Globus pallidus (tissue), 1 donor: ENCODE measurements at regions not wholly inside any gene's neighbourhood (a gene's known extent, or its start where the extent isn't known, plus 50 kb on each side); places are given as distances from the start of the nearest gene placed in this dataset.
A peak's percentile ranks its signal among the peaks of the same experiment; 100 is the strongest.

Experiments used
- DNase-seq: peaks from one replicate; pipeline ENCODE4 v3.0.0-alpha.2; 2015; ENCODE audit warnings: low spot score

DNA sequence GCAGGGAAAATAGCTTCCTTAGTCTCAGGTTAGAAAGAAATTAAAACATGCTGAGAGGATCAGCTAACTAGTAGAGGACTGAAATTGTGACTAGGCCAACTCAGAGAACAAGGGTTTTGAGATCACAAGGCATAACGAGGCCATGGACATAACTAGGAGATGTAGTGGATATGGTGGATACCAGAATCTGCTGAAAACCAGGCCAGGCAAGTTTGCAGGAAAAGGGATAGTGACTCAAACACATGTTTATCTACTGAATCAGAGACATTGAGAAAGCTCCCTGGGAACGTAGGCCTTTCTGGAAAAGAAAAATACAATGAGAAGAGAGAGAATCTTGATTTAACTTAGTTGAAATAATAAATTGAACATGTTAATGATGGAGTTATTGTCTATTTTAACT is 326.5 kb upstream of the GBE1 start:
- no peak for DNase-seq

DNA sequence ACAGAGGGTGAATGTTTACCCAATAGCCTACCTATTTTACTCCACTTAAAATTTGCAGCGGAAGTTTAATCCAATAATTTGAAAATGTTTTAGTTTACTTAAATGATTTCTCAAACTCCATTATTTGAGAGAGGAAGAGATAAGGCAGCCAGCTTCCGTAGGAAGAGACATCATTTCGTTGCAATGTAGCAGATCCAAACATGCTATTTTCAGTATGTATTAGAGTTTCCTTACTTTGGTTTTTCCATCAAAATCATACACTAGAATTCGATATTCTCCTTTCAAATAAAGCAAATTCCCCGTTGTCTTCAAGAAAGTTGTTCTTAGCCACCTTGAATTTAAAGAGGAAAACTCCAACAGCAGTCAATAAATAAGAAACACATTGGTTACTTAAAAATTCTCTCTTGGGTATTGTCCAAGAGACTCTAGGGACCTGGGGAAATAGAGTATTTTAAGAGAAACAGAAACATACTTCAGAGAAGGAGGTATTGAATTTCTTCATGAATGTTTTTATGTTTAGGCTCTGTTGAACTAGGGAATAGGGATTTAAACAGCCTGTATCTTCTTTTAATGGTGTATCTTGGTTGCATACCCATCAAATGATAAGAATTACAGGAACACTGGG is 324.5 kb upstream of the GBE1 start:
- DNase-seq: no peak

DNA sequence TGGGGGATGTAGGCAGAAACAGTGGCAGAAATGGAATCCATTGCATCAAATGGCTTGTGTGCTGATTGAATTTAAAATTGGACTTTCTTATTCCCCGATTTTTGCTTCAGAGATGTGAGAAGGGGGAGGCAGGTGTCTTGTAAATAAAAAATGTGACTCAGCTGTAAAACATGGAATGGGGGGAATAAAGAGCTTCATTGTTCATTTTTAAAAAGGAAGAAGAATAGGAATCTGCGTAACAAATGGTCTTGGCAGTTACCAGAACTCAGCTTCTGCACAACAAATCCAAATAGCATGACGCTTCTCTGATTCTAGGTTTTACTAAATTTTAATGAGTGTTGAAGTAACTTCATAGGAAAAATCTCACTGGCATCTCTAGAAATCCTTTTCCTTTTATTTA is 323.9 kb upstream of the GBE1 start:
- peak; percentile 24 for DNase-seq

DNA sequence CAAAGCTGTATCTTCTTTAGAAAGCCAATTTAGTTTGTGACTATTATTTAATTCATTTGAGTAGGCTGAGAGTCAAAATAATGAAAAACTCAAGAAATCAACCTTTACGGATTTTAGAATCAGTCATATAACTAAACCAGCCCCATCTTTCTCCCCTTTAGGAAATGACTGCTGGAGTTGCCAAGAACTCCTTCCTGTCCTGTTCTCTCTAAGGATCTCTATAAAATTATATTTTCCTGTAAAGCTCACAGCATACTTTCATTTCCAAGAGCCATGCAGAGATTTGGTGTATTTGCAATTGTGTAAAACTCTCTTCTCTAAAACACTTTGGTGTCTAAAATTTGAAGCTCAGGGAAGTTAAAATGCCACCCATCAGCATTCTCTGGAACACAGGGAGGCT is 323.4 kb upstream of the GBE1 start:
- no peak for DNase-seq

DNA sequence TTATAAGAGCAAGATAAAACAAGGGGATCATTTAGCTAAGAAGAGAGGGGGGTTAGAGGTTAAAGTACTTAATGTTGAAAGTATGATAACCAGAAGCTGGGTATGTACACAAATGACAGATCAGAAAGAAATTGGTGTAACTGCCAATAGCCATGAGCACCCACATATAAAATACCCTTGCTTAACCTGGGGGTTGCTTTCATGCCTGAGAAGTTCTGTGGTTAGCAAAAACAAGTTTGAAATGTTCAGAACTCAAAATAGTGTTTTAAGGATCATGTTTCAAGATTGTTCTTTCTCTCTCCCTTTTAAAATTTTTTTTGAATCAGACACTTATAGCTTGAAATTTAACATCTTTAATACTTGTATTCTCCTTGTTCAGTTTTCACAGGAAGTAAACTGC is 321.4 kb upstream of the GBE1 start:
- no peak for DNase-seq

DNA sequence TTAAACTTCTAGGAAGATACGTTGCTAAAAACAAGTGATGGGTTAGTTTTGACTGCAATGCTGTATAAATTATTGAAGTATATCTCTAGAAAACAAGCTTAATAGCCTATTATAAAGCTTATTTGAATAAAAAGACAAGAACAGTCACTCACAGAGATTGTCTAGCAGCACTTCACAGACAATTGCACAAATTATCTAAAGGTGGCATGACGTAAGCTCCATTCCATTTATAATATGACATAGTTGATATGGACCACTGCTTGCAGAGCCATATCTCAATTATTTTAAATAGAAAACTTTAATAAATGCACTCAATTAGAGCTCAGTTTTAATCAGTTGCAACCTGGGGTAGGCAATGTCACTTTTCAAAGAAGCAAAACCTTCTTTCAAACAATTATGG is 319.9 kb upstream of the GBE1 start:
- DNase-seq: no peak

DNA sequence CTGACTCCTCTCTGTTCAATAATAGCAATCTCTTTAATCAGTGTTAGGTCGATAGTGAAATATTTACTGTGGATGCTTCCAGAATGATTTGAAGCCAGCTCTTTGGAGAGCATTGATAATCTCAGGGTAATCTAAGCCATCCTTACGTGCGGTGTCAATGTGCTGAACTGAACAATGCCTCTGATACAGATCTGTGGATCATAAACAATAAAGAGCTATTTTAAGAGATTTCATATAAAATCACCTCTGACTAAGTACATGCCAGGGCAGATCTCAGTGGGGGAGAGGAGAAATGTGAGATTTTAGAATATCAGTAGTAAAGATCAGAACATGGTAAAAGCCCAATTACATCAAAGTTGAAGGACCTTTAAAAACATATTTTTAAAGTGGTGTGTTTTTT is 319.3 kb upstream of the GBE1 start:
- no peak for DNase-seq

DNA sequence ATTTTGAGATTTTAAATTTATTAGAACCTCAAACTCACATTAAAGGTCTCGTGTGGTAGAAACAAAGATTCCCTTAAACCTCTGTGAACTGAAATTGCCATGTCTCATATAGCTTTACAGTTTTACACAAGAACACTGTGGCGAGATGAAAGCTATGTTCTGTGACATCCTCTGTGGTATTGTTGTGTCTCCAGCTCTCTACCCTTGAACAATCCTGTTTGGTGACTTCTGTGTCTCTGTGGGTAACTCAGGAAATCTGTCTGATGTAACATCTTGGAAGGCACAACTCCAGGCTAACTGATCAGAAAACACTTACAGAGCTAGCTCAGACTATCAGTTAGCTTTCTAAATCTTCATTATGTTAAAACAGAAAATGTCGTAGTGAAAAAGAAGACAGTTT is 318.8 kb upstream of the GBE1 start:
- DNase-seq: no peak

DNA sequence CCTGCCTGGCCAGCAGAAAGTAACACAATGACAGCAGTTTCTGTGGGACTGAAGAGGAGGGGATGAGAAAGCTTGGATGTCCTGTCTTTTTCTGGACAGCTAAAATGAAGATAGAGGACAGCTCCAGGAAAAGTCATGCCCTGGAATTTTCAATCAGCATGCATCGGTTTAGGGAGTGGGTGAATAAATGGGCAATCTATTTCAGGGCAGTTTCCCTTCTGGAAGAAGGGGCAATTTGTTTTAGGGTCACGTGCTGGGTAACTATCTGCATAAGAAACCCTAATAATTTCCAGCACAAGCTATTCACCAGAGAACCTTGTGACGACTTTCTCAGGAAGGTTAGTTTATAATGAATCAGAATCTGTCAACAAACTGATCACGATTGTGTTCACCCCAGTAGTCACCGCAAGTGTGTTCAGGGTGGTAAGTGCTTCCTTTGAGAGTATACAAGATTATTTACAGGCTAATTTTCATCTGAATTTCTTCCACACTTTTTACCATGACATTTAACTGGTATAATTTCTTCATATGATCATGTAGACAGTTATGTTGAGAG is 318.0 kb upstream of the GBE1 start:
- no peak for DNase-seq

DNA sequence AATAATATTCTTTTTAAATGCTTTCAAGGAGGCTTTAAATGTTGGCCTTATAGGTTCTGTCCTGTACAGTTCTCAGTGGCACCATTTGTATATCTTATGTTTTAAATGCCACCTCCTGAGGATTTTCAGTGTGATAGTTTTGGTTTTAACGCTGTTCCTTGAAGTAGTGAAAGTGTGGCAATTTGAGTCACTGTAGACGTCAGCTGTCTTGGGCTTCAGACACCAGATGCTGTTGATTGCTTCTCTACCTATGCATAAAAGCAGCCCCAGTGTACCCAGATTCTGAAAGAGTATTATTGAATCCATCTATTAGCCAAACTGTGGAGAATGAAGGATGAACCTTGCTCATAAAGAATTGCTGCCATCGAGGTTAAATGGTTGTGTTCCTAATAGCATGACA is 316.8 kb upstream of the GBE1 start:
- DNase-seq: no peak

DNA sequence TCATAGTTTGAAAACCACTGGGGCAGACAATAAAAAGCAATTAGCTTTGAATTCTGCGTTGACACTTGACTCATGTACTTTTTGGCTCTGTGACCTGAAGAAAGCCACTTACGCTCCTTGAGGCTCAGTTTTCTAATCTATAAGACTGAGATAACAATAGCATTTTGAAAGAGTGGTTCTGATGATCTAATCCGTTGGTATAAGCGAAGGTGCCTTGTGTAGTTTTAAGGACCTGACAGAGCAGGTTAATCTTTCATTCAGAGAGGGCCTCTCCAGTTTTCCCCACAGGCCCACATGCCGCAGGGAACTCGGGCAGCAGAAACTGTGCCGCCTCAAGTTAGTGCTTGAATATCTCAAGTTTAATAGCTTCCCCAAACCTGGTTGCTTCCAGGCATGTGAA is 306.0 kb upstream of the GBE1 start:
- DNase-seq: no peak

DNA sequence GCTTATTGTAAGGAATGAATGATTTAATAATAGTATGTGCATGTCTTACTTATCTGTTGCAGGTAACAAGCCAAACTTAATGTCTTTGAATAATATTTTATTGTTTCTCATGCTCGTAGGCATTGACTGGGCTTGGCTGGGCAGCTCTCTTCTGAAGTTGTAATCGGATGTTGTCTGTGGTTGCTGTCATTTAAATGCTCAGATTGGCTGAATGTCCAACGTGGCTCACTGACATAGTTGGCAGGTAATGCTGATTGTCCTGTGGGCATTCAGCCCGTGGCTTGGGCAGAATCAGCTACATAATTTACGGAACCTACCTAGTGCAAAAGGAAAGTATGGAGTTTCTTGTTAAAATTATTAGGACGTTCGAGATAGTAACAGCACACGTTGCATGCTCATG is 297.4 kb upstream of the GBE1 start:
- no peak for DNase-seq

DNA sequence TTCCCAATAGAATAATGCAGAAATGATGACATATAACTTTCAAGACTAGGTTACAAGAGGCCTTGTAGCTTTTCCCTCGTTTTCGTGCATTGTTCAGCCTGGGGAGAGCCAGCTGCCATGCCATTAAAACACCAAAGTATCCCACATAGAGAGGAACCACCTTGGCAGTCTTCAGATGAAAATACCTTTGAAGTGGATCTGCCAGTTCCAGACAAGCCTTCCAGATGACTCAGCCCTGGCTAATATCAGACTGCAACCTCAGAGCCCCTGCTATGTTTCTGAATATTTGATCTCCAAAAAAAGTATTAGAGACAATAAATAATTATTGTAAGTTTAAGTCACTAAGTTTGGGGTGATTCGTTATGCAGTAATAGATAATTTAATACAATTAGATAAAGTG is 294.3 kb upstream of the GBE1 start:
- no peak for DNase-seq

DNA sequence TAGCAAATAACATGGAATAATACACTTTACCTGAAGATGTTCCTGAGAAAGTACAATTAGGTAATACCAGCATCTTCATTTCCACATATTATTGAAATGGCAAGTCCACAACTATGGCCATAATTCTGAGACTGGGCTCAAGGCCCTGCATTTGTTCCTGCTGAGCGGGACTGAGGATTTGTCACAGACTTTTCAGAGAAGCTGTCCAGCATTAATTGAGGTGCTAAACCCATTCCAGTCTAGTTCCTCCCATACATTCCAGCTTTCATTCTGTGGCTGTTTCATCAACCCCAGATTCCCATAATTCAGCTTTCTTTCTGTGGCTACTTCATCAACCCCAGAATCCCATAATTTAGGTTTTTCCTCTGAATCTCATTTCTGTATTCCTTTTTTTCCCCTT is 293.4 kb upstream of the GBE1 start:
- no peak for DNase-seq

DNA sequence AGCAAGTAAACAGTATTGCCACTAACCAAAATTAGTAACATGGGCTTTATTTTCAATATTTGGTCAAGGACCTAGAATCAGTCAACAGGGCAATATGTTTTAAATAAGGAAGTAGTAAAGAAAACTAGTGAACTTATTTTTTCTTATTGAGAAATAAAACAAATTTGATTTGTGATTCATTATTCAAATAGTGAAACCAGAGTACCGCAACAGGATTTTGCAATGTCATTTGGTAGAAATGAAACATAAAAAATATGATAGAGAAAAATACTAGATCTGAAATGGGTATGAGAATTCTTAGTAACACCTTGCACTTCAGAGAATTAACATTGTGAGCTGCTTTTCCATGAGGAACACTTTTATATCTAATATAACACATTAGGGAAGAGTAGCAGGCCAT is 291.8 kb upstream of the GBE1 start:
- no peak for DNase-seq

DNA sequence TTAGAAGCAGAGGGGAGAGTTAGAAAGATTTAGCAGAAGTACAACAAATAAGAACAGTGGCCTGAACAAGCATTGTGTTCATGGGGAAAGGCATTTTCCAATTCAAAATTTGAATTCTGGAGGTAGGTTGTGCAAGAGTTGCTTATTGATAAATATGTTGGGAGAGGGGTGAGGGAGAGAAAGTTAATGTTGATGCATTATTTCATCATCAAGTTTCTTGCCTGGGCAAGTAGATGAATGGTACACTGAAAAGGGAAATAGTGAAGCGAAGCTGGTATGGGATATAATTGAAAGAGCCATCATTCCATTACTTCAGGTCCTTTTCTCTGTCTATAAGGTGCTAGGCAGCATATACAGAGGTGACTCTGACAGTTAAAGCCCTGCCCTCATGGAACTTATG is 288.9 kb upstream of the GBE1 start:
- DNase-seq: no peak

DNA sequence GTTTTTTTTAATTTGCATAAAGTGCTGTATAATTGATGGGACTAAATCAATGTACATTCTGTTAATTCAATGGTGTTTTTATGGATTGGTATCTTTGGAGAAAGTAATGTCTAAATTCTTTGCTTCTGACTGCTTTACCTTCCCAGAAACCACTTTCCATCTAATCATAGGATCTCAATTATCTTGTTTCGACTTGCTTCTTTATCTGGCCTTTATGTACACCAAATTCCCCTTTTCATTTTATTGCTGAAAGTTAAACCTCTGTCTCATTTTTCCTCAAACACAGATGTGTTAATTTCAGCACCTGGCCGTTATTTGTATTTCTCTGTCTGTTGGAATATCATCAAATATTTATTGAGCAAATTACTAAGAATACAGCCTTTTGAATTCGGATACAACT is 287.3 kb upstream of the GBE1 start:
- no peak for DNase-seq

DNA sequence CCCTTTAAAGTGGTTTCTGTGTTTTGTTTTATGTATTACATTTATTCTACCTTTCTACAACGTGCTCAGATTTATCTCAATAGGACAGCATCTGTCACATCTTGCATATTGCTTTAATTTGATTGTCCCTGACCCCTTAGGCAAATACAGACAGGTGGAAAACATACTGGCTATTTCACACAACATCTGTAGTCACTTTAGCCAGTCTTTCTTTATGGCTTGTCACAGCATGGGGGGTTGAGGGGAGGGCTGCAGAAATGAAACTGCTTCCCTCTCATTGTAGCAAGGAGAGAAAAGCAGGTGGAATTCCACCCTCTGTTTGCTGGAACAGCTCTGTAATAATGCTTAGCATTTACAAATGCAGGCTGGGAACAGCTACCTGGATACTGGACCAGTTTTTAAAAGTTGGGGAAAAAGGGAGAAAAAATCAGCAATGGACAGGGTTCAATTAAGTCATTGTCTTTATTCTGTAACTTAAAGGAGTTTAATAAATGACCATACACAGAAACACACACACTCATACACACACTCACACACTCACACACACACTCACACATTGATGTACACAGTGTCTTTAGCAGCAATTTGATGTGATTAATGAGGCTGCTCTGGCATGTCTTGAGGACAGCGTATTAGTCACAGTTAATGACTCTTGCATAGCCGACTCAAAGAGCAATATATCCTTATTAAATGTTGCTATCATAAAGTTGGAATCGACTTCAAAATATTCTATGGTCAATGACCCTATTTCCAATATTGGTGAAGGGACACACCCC is 283.7 kb upstream of the GBE1 start:
- DNase-seq: no peak

DNA sequence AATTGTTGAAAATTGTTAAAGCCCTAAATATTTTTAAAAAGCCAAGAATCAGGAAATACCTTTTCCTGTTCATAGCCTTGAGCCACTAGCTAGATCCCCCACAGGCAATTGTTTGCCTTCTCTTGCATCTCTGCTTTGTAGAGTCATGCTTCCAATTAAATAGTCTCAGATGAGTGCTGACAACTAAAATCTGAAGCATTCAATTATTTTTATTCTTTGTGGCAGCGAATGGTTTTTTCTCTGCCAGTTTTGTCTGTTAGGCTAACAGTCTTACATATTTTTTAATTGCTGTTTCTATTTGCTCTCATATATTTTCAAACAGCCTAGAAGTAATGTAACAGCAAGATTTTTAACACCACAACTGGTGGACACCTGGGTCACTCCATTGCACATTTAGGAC is 277.1 kb upstream of the GBE1 start:
- no peak for DNase-seq

DNA sequence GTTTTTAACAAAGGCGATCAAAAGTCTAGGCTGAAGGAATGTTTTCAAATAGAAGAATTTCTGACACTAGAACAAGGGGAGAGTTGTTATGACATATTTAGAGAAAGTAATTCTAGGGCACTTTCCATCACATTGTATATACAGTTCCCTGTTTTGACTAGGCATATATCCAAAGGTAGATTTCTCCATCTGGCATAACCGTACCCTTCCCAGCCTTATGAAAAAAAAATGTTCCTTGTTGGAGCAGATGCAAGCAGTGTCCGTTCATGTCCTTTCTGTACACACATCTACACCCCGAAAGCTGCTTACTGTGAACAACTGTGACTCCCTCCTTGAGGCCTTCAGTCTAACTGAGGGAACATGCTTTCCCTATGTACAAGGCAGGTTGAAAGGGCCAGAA is 271.7 kb upstream of the GBE1 start:
- no peak for DNase-seq

DNA sequence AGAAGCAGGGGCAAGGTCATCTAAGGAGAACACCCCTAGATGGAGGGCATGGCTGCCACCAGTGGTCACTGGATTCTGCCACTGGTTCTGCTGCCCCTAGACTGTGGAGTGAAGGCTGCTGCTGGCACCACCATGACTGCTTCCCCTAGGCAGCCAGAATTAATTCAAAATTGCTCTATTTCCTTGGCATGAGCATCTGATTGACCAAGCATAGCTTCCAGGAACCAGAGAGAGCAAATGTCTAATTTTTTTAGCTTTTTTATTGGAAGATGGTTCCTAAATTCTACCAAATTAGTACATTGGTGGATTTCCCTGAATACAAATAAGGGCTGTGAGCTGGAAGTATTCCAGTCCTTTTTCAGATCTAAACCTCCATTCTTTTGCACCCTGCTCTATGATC is 270.2 kb upstream of the GBE1 start:
- no peak for DNase-seq

DNA sequence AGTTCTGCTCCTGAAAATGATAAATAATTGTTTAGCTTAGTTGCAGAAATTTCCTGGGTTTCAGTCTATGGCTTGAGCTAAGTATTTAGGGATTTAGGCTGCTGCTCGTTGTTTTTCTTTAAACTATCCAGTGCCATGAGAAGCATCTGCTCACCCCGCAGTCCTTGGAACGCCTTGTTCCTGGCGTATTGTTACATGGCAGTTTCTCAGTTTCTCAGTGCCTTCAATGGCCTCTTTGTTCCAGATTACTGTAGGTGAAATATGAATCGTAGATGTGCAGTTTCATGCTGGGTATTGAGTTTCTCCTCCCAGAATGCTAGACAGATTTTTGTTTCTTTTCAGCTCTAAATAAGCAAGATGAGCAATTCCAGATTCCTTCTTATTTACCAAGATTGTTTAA is 269.5 kb upstream of the GBE1 start:
- peak; percentile 8 for DNase-seq

DNA sequence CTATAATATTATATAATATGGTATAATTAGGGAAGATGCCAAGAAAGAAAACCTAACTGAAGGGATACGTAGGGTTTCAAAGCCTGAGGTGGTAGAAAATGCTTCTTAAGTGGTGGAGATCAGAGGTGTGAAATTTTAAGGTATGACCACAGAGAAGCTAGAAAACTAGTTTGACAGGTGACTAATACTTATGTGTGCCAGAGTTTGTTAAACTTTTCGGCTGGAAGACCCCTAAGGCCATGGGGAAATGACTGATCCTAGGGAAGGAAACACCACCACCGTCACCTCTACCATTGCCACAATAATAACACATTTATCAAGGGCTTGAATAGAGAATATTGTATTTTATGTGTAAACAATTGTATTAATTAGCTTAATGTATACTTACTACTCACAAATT is 261.4 kb upstream of the GBE1 start:
- DNase-seq: no peak

DNA sequence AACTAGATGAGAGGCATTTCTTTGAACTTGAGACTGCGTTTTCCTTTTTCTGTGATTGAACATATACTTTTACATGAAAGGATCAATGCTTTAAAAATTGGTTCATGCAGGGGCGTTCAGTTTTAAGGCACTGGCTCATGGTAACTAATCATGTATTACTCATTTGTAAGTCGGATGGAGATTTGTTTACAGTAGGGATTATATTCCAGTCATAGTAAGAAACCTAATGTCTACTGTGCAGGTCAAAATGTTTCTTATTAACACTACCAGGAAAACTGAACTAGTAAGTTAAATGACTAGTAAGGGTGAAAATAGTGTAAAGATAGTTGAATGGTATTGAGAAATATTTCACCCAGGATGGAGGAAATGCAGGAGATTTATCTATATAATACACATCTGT is 258.8 kb upstream of the GBE1 start:
- no peak for DNase-seq
